IMR-90 (cell line): ENCODE measurements at regions not wholly inside any gene's neighbourhood (a gene's known extent, or its start where the extent isn't known, plus 50 kb on each side); places are given as distances from the start of the nearest gene placed in this dataset.

Experiments
- ATAC-seq: fragments of 200-7000 bp; cut with Tn5 transposase; 2 replicates; pipeline ENCODE4 v1.9.1; 2020; ENCODE audit warnings: low read depth, mild to moderate bottlenecking, moderate library complexity
- BruUV-seq: library from RNA; stranded (reverse); fragments of 400-500 nt; replicated peaks from 2 replicates; lab custom pipeline; 2021; lab: Mats Ljungman, UMichigan
- CTCF ChIA-PET: fragments of 300-600 bp; formaldehyde crosslinking; extraction: SDS; loops from one replicate; lab custom pipeline; 2021; ENCODE audit warnings: antibody characterized with exemption; lab: Yijun Ruan, JAX
- POLR2A ChIA-PET: fragments of 300-600 bp; sonication (Branson Sonifier 250); formaldehyde crosslinking; loops from one replicate; lab custom pipeline; 2022; ENCODE audit warnings: antibody characterized with exemption; ENCODE audit not compliant: unreplicated experiment; lab: Charles Lee
- DNase-seq: peaks from one replicate; pipeline ENCODE4 v3.0.0; 2013
- H2AFZ ChIP-seq: replicated peaks from 2 replicates; pipeline ENCODE3; 2013; ENCODE audit warnings: low read length, mild to moderate bottlenecking; ENCODE audit not compliant: poor library complexity
- H2AK5ac ChIP-seq: 2 replicates; pipeline ENCODE4 v1.6.1; 2013; ENCODE audit warnings: low read depth, low read length, inconsistent platforms
- H2AK9ac ChIP-seq: replicated peaks from 2 replicates; pipeline ENCODE3; 2013; ENCODE audit warnings: mild to moderate bottlenecking, low read depth, low read length, moderate library complexity; ENCODE audit not compliant: poor library complexity
- H2BK120ac ChIP-seq: 2 replicates; pipeline ENCODE4 v1.6.1; 2013; ENCODE audit warnings: low read depth, low read length, inconsistent platforms
- H2BK15ac ChIP-seq: 3 replicates; pipeline ENCODE4 v1.6.1; 2013; ENCODE audit warnings: low read depth, low read length, inconsistent platforms
- H2BK20ac ChIP-seq: 2 replicates; pipeline ENCODE4 v1.6.1; 2013; ENCODE audit warnings: low read depth, mild to moderate bottlenecking, inconsistent platforms, low read length, moderate library complexity
- H2BK5ac ChIP-seq: 2 replicates; pipeline ENCODE4 v1.6.1; 2013; ENCODE audit warnings: mild to moderate bottlenecking, low read depth, low read length, inconsistent platforms; ENCODE audit not compliant: poor library complexity, severe bottlenecking
- H3K14ac ChIP-seq: replicated peaks from 2 replicates; pipeline ENCODE4 v1.6.1; 2013; ENCODE audit warnings: low read depth, low read length, inconsistent platforms
- H3K18ac ChIP-seq: 2 replicates; pipeline ENCODE4 v1.6.1; 2013; ENCODE audit warnings: low read depth, low read length, control low read depth
- H3K23ac ChIP-seq: 2 replicates; pipeline ENCODE4 v1.6.1; 2013; ENCODE audit warnings: low read depth, low read length, inconsistent platforms
- H3K27ac ChIP-seq: 2 replicates; pipeline ENCODE4 v1.5.1; 2013; ENCODE audit warnings: mild to moderate bottlenecking, control low read depth, low read length; ENCODE audit not compliant: insufficient read depth
- H3K27me3 ChIP-seq: 2 replicates; pipeline ENCODE4 v1.6.1; 2013; ENCODE audit warnings: low read length; ENCODE audit not compliant: control insufficient read depth, insufficient read depth
- H3K36me3 ChIP-seq: 2 replicates; pipeline ENCODE4 v1.6.1; 2013; ENCODE audit warnings: low read length, mixed read lengths; ENCODE audit not compliant: control insufficient read depth, insufficient read depth
- H3K4ac ChIP-seq: 2 replicates; pipeline ENCODE4 v1.6.1; 2013; ENCODE audit warnings: low read depth, low read length, inconsistent platforms
- H3K4me1 ChIP-seq: 2 replicates; pipeline ENCODE4 v1.6.1; 2013; ENCODE audit warnings: low read length, mixed read lengths; ENCODE audit not compliant: control insufficient read depth, insufficient read depth
- H3K4me2 ChIP-seq: 2 replicates; pipeline ENCODE4 v1.6.1; 2013; ENCODE audit warnings: low read depth, mild to moderate bottlenecking, control low read depth, low read length, moderate library complexity
- H3K4me3 ChIP-seq: 2 replicates; pipeline ENCODE4 v1.5.1; 2013; ENCODE audit warnings: low read depth, mild to moderate bottlenecking, control low read depth, low read length, moderate library complexity; ENCODE audit not compliant: insufficient read depth
- H3K56ac ChIP-seq: 2 replicates; pipeline ENCODE4 v1.6.1; 2013; ENCODE audit warnings: low read length, inconsistent platforms; ENCODE audit not compliant: insufficient read depth; ENCODE audit errors: extremely low read depth
- H3K79me1 ChIP-seq, 2 experiments: 2 replicates each; pipeline ENCODE4 v1.6.1; 2013; ENCODE audit warnings: low read length in 2 of 2, inconsistent platforms in 1 of 2, low read depth in 1 of 2
- H3K9ac ChIP-seq: 2 replicates; pipeline ENCODE4 v1.6.1; 2013; ENCODE audit warnings: low read depth, low read length, control low read depth
- H3K9me1 ChIP-seq: 2 replicates; pipeline ENCODE4 v1.6.1; 2013; ENCODE audit warnings: low read length, inconsistent platforms; ENCODE audit not compliant: insufficient read depth
- H3K9me3 ChIP-seq: 2 replicates; pipeline ENCODE4 v1.6.1; 2013; ENCODE audit warnings: low read length; ENCODE audit not compliant: control insufficient read depth, insufficient read depth
- H4K20me1 ChIP-seq: 2 replicates; pipeline ENCODE4 v1.6.1; 2013; ENCODE audit warnings: low read length, inconsistent platforms; ENCODE audit not compliant: insufficient read depth
- H4K5ac ChIP-seq: 2 replicates; pipeline ENCODE4 v1.6.1; 2013; ENCODE audit warnings: mild to moderate bottlenecking, low read depth, low read length, control low read depth
- H4K8ac ChIP-seq, 2 experiments: 2 replicates each; pipeline ENCODE4 v1.6.1; 2013; ENCODE audit warnings: low read depth in 2 of 2, low read length in 2 of 2, control low read depth in 1 of 2, inconsistent platforms in 1 of 2
- H4K91ac ChIP-seq: 2 replicates; pipeline ENCODE4 v1.6.1; 2013; ENCODE audit warnings: low read depth, low read length, inconsistent platforms; ENCODE audit not compliant: insufficient read depth
- ELK1 ChIP-seq: fragments of 150-350 bp; IDR thresholded peaks from 2 replicates; pipeline ENCODE4 v1.6.1; 2016; ENCODE audit warnings: low read depth, mild to moderate bottlenecking, low read length, moderate library complexity, borderline replicate concordance
- MAFK ChIP-seq: IDR thresholded peaks from 2 replicates; pipeline ENCODE4 v1.6.1; 2012; ENCODE audit warnings: low read depth, low read length, improper control_type of control experiment
- WGBS, 2 experiments: methylation state at CpG; one replicate each; pipeline versions ENCODE4 v1.1.5 to v1.1.7; 2013; ENCODE audit warnings: missing lambda C conversion rate in 2 of 2; ENCODE audit not compliant: insufficient read length in 1 of 2; ENCODE audit errors: extremely low coverage in 2 of 2; 5-methylcytosine and 5-hydroxymethylcytosine counted together
- dilution Hi-C: fragments of 300-500 bp; cut with HindIII; formaldehyde crosslinking; loops from one replicate; pipeline ENCODE4 v1.14.3; 2018; ENCODE audit warnings: low sequenced_read_pairs; ENCODE audit not compliant: unreplicated experiment
- in situ Hi-C: fragments of 300-500 bp; cut with MboI; formaldehyde crosslinking; loops from 3 replicates; pipeline ENCODE4 v1.14.3; 2019; ENCODE audit warnings: low sequenced_read_pairs, inconsistent platforms, mixed read lengths
- intact Hi-C: fragments of 100-400 bp; cut with micrococcal nuclease; formaldehyde crosslinking; loops from 2 replicates; pipeline ENCODE4 v1.10.0; 2022

GRCh38 chrX:125727117-125727516, 407.4 kb downstream of the TEX13C start:
- no peaks in the 10 kb centered on the region for H3K27me3 ChIP-seq
- CTCF ChIA-PET = no interaction called here
- H3K79me1 ChIP-seq = no peaks in the 10 kb centered on the region
- no peak overlapping the region for H4K5ac ChIP-seq
- POLR2A ChIA-PET = no interaction called here
- no peak overlapping the region for H3K4ac ChIP-seq
- TF ChIP-seq MAFK (peak; percentile 77), ELK1 (no peak)
- intact Hi-C loops = no loop called here
- dilution Hi-C loops = no loop called here
- H2BK20ac ChIP-seq = no peak overlapping the region
- H2AK9ac ChIP-seq = no peak overlapping the region
- no peak overlapping the region for H3K4me3 ChIP-seq
- WGBS, 2 experiments = no CpG with 5 or more reads among the region's 3 CpGs
- no peak overlapping the region for H3K14ac ChIP-seq
- no peak overlapping the region for H2AFZ ChIP-seq
- no peaks in the 10 kb centered on the region for H3K36me3 ChIP-seq
- no peak overlapping the region for H4K8ac ChIP-seq
- BruUV-seq = no TSS peak
- no peak overlapping the region for H3K18ac ChIP-seq
- no peak overlapping the region for H2BK15ac ChIP-seq
- no peaks in the 10 kb centered on the region for H3K4me1 ChIP-seq
- H3K9ac ChIP-seq = no peak overlapping the region
- H3K23ac ChIP-seq = no peak overlapping the region
- no peak overlapping the region for H3K27ac ChIP-seq
- no peak overlapping the region for H2BK5ac ChIP-seq
- H2BK120ac ChIP-seq = no peak overlapping the region
- in situ Hi-C loops = no loop called here
- no peak overlapping the region for H3K56ac ChIP-seq
- no peaks in the 10 kb centered on the region for H4K20me1 ChIP-seq
- DNase-seq (no peak), ATAC-seq (no peak)
- H4K91ac ChIP-seq = no peak overlapping the region
- no peaks in the 10 kb centered on the region for H3K9me1 ChIP-seq
- no peak overlapping the region for H2AK5ac ChIP-seq
- H3K4me2 ChIP-seq = no peak overlapping the region
- H3K9me3 ChIP-seq = no peaks in the 10 kb centered on the region
